GM19025 (cell line): ENCODE measurements at regions not wholly inside any gene's neighbourhood (a gene's known extent, or its start where the extent isn't known, plus 50 kb on each side); places are given as distances from the start of the nearest gene placed in this dataset.
"Not testable (repeated sequence)": the region's sequence is repeated elsewhere in the genome, so short reads cannot be mapped to it uniquely, and the experiment has no call there.

Experiments
- ATAC-seq: cut with Tn5 transposase; IDR thresholded peaks from one replicate; pipeline ENCODE4 v1.9.1; 2021; ENCODE audit warnings: mild to moderate bottlenecking, low read depth, moderate library complexity; ENCODE audit not compliant: unreplicated experiment

- ATAC-seq, result no peak
These were observed 976.2 kb downstream of the RAB28 start for GRCh38 chr4:12507868-12508481.

DNA sequence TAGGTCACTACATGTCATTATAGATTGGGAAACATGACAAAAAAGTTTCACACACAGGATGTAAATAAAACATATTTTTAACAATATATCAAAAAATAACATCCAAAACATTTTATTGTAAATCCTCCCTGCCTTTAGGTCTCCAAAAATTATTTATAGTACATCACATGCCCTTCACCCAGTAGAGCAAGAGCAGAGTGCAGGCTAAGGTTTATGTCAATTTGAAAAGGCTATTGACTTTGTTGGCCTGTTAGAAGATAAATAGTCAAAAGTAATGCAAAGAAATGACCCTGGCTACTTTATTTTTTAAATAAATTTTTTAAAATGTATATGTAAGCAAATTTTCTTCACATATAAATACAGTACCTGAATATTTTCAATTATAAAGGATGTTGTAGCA, 983.7 kb downstream of the RAB28 start:
- ATAC-seq, result no peak

DNA sequence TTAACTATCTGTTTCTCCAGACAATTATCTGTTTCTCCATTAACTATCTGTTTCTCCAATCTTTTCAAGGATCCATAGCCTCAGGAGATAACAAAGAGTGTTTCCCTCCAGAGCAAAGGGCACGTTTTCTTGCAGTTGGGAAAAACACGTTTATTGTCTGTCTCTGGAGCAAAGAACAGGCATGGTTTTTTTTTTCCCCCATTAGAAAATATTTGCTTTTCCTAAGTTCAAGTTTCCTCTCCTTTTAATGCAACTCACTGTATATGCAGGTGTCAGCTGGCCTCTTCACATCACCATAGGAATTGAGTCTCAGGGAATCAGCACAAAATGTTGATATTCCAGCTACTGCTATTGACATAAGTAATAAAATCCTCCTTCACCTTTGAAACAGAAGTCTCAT, 984.4 kb downstream of the RAB28 start:
- ATAC-seq, result no peak

DNA sequence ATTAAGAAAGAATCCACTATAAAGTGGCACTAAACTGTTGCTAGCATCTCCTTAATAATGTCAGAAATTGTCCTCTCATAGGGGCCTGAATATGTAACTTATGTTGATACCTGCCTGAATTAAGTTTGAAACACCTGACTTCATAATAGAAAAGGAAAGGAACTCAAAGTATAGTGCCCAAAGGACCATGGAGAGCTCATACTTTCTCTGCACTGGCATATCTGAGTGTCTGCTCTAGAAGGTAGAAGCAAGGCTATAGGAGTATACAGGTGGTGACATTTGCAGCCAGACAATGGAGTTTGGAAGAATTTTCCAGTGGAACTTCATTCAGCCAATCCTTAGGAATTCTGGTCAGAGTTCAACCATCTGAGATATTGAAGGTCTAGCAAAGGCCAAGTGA, 988.9 kb downstream of the RAB28 start:
- no peak for ATAC-seq

DNA sequence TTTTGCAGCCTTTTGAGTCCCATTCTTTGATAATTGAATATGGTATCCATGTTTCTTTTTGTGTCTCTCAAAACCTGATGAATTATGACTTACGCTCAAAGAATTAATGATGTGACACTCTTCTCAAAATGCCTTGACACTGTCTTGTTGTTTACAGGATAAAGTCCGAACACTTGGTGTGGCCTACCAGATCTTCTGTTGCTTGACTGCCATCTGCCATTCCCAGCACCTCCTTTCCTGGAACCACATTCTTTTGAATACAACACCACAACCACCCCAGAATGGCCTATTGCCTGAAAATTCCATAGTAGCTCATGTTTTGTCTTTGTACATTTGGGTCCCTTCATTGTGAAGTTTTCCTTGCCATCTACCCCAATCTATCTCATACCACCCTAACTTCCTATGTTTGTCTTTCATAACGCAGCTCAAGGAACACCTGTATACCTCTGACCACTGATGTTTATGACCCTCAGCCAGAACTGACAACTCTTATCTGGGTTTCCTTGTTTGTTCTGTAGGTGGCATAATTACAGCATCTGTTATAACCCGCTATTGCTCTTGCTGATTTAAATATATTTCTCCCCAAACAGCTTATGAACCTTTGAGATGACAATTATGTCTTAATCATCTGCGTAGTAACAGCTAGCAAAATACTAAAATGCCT, 991.3 kb downstream of the RAB28 start:
- no peak for ATAC-seq

GRCh38 chr4:12488672-12489071, 995.5 kb downstream of the RAB28 start:
- no peak for ATAC-seq

GRCh38 chr4:12487000-12487399, 997.1 kb downstream of the RAB28 start:
- ATAC-seq, result no peak

DNA sequence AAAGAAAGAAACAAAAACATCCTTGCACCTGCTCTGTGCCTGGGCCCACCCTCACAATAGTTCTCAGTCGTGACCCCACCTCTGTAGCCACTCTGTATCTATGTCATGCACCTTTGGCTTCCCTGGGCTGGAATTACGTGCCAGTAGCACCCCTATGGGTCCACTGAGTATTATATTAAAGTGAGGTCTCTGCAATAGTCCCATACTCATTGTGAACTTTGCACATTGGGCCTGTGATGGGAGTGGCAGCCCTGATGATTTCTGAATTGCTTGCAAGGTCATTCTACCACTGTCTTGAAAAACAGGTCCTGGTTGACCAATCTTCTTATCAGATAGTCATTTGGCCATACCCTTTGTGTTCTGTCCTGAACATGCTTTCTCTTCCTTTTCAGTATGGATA, 1012.1 kb downstream of the RAB28 start:
- ATAC-seq, result no peak

GRCh38 chr4:12471193-12471592, 1012.9 kb downstream of the RAB28 start:
- no peak for ATAC-seq

GRCh38 chr4:12461576-12461975, 1022.6 kb downstream of the RAB28 start:
- ATAC-seq, result not testable (repeated sequence)

DNA sequence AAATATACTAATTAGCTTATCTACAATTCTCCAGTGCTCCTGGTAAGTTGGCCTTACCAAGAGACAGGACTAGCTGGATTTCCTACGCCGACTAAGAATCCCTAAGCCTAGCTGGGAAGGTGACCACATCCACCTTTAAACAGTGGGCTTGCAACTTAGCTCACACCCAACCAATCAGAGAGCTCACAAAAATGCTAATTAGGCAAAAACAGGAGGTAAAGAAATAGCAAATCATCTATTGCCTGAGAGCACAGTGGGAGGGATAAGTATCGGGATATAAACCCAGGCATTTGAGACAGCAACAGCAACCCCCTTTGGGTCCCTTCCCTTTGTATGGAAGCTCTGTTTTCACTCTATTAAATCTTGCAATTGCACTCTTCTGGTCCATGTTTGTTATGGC, 1025.0 kb downstream of the RAB28 start:
- ATAC-seq, result no peak

DNA sequence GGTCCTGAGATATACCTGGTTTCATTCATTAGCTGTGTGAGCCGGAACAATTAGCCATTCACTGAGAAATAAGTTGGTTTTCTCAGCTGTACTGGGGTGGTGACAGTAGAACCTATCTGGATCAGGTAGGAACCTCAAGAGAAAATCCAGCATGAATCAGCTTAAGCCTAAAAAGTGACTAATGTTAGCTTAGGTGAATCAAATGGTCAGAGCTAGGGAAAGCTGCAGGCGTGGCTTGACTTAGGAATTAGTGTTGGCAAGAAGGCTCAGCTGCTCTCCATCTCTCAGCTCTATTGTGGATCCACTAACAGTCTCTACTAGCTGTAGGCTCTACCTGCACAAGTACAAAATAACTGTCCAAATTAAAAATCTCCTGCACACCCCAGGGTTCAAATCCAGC, 1025.5 kb downstream of the RAB28 start:
- ATAC-seq, result no peak

DNA sequence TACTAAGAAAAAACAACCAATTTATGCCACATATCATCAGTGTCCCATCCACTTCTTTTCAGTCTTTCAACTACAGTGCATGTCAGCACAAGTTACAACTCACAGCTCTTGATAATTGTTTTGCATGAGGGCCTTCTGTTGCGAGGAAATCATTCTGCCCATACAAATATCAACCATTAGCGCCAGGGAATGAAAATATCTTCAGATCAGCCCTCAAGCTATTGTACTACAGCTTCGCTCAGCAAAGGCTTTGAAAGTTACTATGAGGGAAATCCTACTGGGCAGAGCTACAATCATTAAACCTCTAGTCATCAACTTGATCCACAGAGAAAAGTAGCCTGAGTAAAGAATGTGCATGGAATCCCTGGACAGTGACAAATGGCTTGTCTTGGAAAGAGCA, 1023.6 kb upstream of the HS3ST1 start:
- ATAC-seq, result no peak

DNA sequence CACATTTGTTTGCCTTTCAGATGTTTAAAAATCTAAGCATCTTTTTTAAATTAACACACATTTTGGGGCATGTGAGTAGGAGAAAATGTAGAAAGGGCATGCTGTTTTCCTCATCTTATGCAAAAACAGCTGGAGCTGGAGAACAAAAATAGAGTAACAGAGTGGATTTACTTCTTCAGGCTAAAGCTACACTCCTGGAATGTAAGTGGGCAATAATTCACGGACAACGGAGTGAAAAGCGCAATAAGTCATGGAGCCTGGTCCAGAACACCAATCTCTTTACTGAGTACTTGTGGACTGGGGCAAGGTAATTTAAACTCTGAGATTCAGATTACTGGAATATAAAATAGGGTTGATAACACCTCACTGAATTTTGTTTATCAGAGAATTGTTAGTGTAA, 1018.8 kb upstream of the HS3ST1 start:
- no peak for ATAC-seq

DNA sequence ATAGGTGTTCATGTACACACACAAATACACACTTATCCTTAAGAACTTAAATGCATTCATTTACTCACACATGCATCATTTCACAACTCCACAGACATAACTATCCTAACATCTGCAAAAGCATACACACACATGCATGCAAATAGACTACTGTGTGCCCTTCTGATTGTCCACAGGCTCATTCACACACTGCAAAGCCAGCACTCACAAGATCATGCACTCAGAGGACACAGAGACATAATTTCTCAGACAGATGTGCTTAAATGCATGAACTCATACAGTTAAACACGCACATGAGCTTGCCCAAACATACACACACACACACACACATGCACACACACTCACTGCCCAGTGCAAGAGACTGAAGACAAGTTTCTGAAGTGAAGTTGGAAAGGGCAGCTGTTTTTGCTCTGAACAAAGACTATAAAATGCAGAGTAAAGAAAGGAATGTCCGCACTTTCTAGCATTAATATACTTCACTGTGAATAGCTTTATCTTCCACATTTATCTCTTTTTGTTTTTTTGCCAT, 1018.0 kb upstream of the HS3ST1 start:
- ATAC-seq, result no peak

DNA sequence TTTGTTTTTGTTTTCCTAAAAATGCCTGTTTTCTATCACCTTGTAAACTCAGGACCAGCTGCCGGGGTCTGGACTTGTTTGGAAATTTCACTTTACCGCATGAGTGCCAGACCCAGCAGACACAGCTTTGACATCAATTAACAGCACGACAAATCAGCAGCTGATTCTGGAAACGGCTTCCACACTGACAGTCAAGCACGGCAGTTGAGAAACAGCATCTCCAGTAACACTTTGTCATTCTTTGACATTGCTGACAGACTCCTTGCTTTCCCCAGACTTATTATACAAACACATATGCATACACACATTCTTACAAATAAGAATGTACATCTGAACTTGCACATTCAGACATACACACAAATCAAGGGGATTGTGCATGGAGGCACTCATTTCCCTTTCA, 1017.6 kb upstream of the HS3ST1 start:
- no peak for ATAC-seq

GRCh38 chr4:12445711-12446235, 1017.1 kb upstream of the HS3ST1 start:
- ATAC-seq, result no peak

DNA sequence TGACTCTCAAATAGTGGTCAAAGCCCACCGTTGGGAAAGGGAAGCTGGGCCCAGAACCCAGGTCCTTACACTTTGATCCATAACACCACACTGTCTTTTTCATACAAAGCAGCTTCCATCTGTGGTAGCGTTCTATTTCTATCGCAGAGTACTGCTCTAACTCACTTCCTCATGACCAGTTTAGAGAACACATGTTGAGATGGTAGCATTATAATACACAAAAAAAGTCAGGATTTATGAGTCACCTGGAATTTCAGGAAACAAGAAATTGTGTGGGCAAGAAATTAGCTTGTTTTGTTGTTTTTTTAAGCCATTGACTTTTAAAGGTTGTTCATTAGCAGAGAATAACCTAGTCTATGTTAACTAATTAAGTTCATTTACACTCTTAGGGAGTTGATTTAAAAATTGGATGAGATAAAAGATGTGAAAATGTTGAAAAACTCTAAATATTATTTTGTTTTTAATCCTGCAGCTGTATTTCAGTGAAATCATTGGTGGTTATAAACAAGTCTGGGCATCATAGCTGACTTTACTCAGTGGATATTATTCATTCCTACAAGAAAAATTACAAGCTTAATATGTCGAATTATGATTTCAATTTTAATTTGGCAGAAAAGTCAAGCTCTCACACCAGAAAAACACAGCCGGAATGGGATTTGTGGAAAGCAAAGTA, 1011.1 kb upstream of the HS3ST1 start:
- no peak for ATAC-seq

DNA sequence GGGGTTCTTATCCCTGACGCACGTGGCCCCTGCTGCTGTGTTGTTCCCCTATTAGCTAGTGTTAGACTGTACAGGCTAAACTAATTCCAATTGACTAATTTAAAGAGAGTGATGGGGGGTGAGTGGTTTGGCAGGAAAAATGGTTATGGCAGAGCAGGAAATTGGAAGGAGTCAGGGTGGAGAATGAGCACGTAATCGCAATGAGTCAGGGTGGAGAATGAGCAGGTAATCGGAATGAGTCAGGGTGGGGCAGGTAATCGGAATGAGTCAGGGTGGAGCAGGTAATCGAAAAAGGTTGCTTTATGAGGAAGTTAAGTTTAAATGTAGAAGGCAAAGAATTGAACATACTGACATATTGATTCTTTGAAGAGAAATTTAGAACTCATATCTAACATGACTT, 1002.6 kb upstream of the HS3ST1 start:
- ATAC-seq, result not testable (repeated sequence)

GRCh38 chr4:12421364-12421763, 992.7 kb upstream of the HS3ST1 start:
- ATAC-seq, result no peak

- ATAC-seq, result no peak
These were observed 988.1 kb upstream of the HS3ST1 start for GRCh38 chr4:12416755-12417154.
